ENCODE measurements at regions not wholly inside any gene's neighbourhood (a gene's known extent, or its start where the extent isn't known, plus 50 kb on each side); places are given as distances from the start of the nearest gene placed in this dataset.

DNA sequence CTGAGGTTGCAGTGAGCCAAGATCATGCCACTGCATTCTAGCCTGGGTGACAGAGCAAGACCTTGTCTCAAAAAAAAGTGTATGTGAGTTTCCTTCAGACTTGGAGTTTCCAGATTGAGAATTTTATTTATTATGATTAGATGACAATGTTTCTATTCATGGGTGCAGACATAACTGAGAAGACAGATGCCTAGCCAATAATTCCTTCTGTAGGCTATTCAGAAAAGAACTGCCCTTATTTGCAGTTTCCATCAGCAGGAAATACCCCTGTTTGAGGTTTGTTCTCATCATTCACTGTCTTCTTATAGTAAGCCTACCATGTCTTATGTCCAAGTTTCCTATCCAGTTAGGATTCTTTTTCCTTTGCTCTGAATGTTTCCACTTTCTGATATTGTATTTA, 269.0 kb downstream of the KTN1 start:
- TF ChIP-seq CSDC2 (CRISPR knock-in tag; IDR thresholded peaks at IDR 0.05) (no peak), PATZ1 (CRISPR knock-in tag; IDR thresholded peaks at IDR 0.05; ENCODE audit: borderline replicate concordance) (no peak), ZNF565 (CRISPR knock-in tag; conservative IDR thresholded peaks at IDR 0.05; ENCODE audit: low read depth) (no peak), ZNF8 (CRISPR knock-in tag; IDR thresholded peaks at IDR 0.05) (no peak), ZC3H10 (CRISPR knock-in tag; IDR thresholded peaks at IDR 0.05) (no peak), SNAI2 (CRISPR knock-in tag; IDR thresholded peaks at IDR 0.05) (no peak), ISL1 (CRISPR knock-in tag; IDR thresholded peaks at IDR 0.05) (no peak), BACH2 (CRISPR knock-in tag; IDR thresholded peaks at IDR 0.05; ENCODE audit: borderline replicate concordance) (no peak), GLIS3 (CRISPR knock-in tag; IDR thresholded peaks at IDR 0.05) (no peak), RARB (CRISPR knock-in tag; IDR thresholded peaks at IDR 0.05) (no peak), TCF4 (CRISPR knock-in tag; IDR thresholded peaks at IDR 0.05; ENCODE audit: borderline replicate concordance) (no peak), ESRRG (CRISPR knock-in tag; IDR thresholded peaks at IDR 0.05) (no peak), TSHZ2 (CRISPR knock-in tag; IDR thresholded peaks at IDR 0.05) (no peak), OSR1 (CRISPR knock-in tag; IDR thresholded peaks at IDR 0.05) (no peak)

Measured in SK-N-SH treated with all-trans-retinoic acid at 6 μM for 48 hours (cell line).